Liver (tissue), 8 donors: ENCODE measurements at regions not wholly inside any gene's neighbourhood (a gene's known extent, or its start where the extent isn't known, plus 50 kb on each side); places are given as distances from the start of the nearest gene placed in this dataset.

Experiments used
- DNase-seq: peaks from one replicate; pipeline ENCODE4 v3.0.0-alpha.2; 2017; ENCODE audit warnings: low spot score
- H3K27ac ChIP-seq, 2 donors: one replicate each; pipeline ENCODE4 v1.7.0; 2013; ENCODE audit warnings: inconsistent platforms in 2 of 2, low read length in 2 of 2, control low read depth in 1 of 2, low read depth in 1 of 2, mild to moderate bottlenecking in 1 of 2
- H3K27me3 ChIP-seq, 4 donors: one replicate each; pipeline versions ENCODE4 v1.6.1 to v1.7.0; 2013; ENCODE audit warnings: low read length in 3 of 4, inconsistent platforms in 1 of 4, mild to moderate bottlenecking in 1 of 4, moderate library complexity in 1 of 4; ENCODE audit not compliant: control insufficient read depth in 4 of 4, insufficient read depth in 4 of 4
- H3K36me3 ChIP-seq, 4 donors: one replicate each; pipeline versions ENCODE4 v1.6.1 to v1.7.0; 2013; ENCODE audit warnings: low read length in 3 of 4, mild to moderate bottlenecking in 3 of 4, low read depth in 1 of 4, moderate library complexity in 1 of 4; ENCODE audit not compliant: control insufficient read depth in 4 of 4, insufficient read depth in 3 of 4
- H3K4me1 ChIP-seq, 4 donors: one replicate each; pipeline versions ENCODE4 v1.6.1 to v1.7.0; 2013; ENCODE audit warnings: low read length in 3 of 4, mild to moderate bottlenecking in 3 of 4, moderate library complexity in 1 of 4; ENCODE audit not compliant: control insufficient read depth in 4 of 4, insufficient read depth in 4 of 4
- H3K4me3 ChIP-seq, 3 donors: one replicate each; pipeline versions ENCODE4 v1.6.1 to v1.7.0; 2013; ENCODE audit warnings: low read length in 3 of 3, control low read depth in 1 of 3, low read depth in 1 of 3, mild to moderate bottlenecking in 1 of 3
- H3K9ac ChIP-seq, 2 donors: one replicate each; pipeline ENCODE4 v1.7.0; 2013; ENCODE audit warnings: low read length in 2 of 2, mild to moderate bottlenecking in 2 of 2, moderate library complexity in 2 of 2, control low read depth in 1 of 2, low read depth in 1 of 2
- H3K9me3 ChIP-seq, 4 donors: one replicate each; pipeline versions ENCODE4 v1.6.1 to v1.7.0; 2013; ENCODE audit warnings: low read length in 3 of 4; ENCODE audit not compliant: control insufficient read depth in 4 of 4
- ATF3 ChIP-seq: IDR thresholded peaks from 2 replicates; pipeline ENCODE4 v1.6.1; 2016; ENCODE audit warnings: antibody characterized with exemption
- CTCF ChIP-seq: fragments of 150-350 bp; IDR thresholded peaks from 2 replicates; pipeline ENCODE4 v1.5.1; 2017; ENCODE audit warnings: improper control_type of control experiment, low read depth, low read length; ENCODE audit not compliant: missing input control
- EGR1 ChIP-seq, 2 donors: IDR thresholded peaks; 2 replicates each; pipeline ENCODE4 v1.6.1; 2016 to 2018; ENCODE audit warnings: antibody characterized with exemption in 2 of 2, low read depth in 2 of 2
- FOXA1 ChIP-seq: IDR thresholded peaks from 2 replicates; pipeline ENCODE4 v1.6.1; 2016; ENCODE audit warnings: antibody characterized with exemption
- GABPA ChIP-seq, 2 donors: IDR thresholded peaks in 1 of 2; conservative IDR thresholded peaks in 1 of 2; 2 replicates each; pipeline ENCODE4 v1.6.1; 2016; ENCODE audit warnings: antibody characterized with exemption in 2 of 2, mild to moderate bottlenecking in 1 of 2, moderate library complexity in 1 of 2
- HNF4A ChIP-seq, 2 donors: conservative IDR thresholded peaks; 2 replicates each; pipeline ENCODE4 v1.6.1; 2016; ENCODE audit warnings: antibody characterized with exemption in 2 of 2, mild to moderate bottlenecking in 2 of 2
- HNF4G ChIP-seq: IDR thresholded peaks from 2 replicates; pipeline ENCODE4 v1.6.1; 2016; ENCODE audit warnings: antibody characterized with exemption
- MAX ChIP-seq: IDR thresholded peaks from 2 replicates; pipeline ENCODE4 v1.6.1; 2016; ENCODE audit warnings: antibody characterized with exemption
- NR2F2 ChIP-seq: IDR thresholded peaks from 2 replicates; pipeline ENCODE4 v1.6.1; 2016; ENCODE audit warnings: antibody characterized with exemption
- RAD21 ChIP-seq, 2 donors: IDR thresholded peaks; 2 replicates each; pipeline ENCODE4 v1.6.1; 2016; ENCODE audit warnings: antibody characterized with exemption in 2 of 2, mild to moderate bottlenecking in 2 of 2
- REST ChIP-seq: IDR thresholded peaks from 2 replicates; pipeline ENCODE4 v1.6.1; 2016; ENCODE audit warnings: antibody characterized with exemption, mild to moderate bottlenecking
- RXRA ChIP-seq, 2 donors: IDR thresholded peaks; 2 replicates each; pipeline ENCODE4 v1.6.1; 2017 to 2018; ENCODE audit warnings: antibody characterized with exemption in 2 of 2, mild to moderate bottlenecking in 1 of 2
- TAF1 ChIP-seq: conservative IDR thresholded peaks from 2 replicates; pipeline ENCODE4 v1.6.1; 2016; ENCODE audit warnings: antibody characterized with exemption, mild to moderate bottlenecking
- WGBS: extraction: QIAGEN DNeasy Blood & Tissue Kit; methylation state at CpG from one replicate; pipeline ENCODE4 v1.1.7; 2013; 5-methylcytosine and 5-hydroxymethylcytosine counted together
- donor health status: healthy.
- donor health status: healthy.
- donor health status: healthy.
- donor health status: healthy.
- donor health status: healthy.

- Histone ChIP-seq H3K4me3 (no peak overlapping the region), H3K9ac (no peak overlapping the region), H3K4me1 (no peaks in the 10 kb centered on the region), H3K27ac (no peak overlapping the region), H3K36me3 (no peaks in the 10 kb centered on the region), H3K9me3 (no peaks in the 10 kb centered on the region), H3K27me3 (peaks cover 0 to 2% (median 0%) of the 10 kb centered on the region in 4 donors)
- TF ChIP-seq HNF4G = no peak
- no peak for TF ChIP-seq MAX
- TF ChIP-seq NR2F2 = no peak
- TF ChIP-seq RAD21 (IDR thresholded peaks at IDR 0.05) = no peak
- TF ChIP-seq CTCF = no peak
- no peak for TF ChIP-seq GABPA (IDR thresholded peaks at IDR 0.05 in 1 of 2, conservative IDR thresholded peaks at IDR 0.05 in 1 of 2)
- TF ChIP-seq ATF3 = no peak
- no peak for TF ChIP-seq HNF4A (conservative IDR thresholded peaks at IDR 0.05)
- no peak for TF ChIP-seq REST
- no peak for TF ChIP-seq FOXA1
- no peak for TF ChIP-seq TAF1
- TF ChIP-seq RXRA (IDR thresholded peaks at IDR 0.05) = no peak
- TF ChIP-seq EGR1 (IDR thresholded peaks at IDR 0.05; ENCODE audit: low read depth in 2 of 2) = no peak
- WGBS = 83% methylated on average over 14 of the region's 14 CpGs
- DNase-seq = no peak
Measured at GRCh38 chr17:74041869-74042640, 161.4 kb upstream of the RPL38 start.

- 76% methylated on average over 8 of the region's 8 CpGs for WGBS
- H3K4me1 ChIP-seq = no peaks in the 10 kb centered on the region
- DNase-seq = no peak
Measured at GRCh38 chr17:74042744-74043486, 160.6 kb upstream of the RPL38 start.

More at GRCh38 chr17:74042744-74043486, 160.6 kb upstream of the RPL38 start:
- Histone ChIP-seq H3K9ac (no peak overlapping the region), H3K36me3 (no peaks in the 10 kb centered on the region), H3K27ac (no peak overlapping the region), H3K27me3 (peaks cover 0 to 2% (median 0%) of the 10 kb centered on the region in 4 donors), H3K4me3 (no peak overlapping the region), H3K9me3 (no peaks in the 10 kb centered on the region)
- no peak for TF ChIP-seq CTCF
- TF ChIP-seq FOXA1 = no peak
- no peak for TF ChIP-seq MAX
- TF ChIP-seq NR2F2 = no peak
- no peak for TF ChIP-seq HNF4A (conservative IDR thresholded peaks at IDR 0.05)
- no peak for TF ChIP-seq GABPA (IDR thresholded peaks at IDR 0.05 in 1 of 2, conservative IDR thresholded peaks at IDR 0.05 in 1 of 2)
- no peak for TF ChIP-seq ATF3
